Neuronal stem cell (in vitro differentiated cells): ENCODE measurements at regions not wholly inside any gene's neighbourhood (a gene's known extent, or its start where the extent isn't known, plus 50 kb on each side); places are given as distances from the start of the nearest gene placed in this dataset.

Experiments
- DNase-seq: peaks from one replicate; pipeline ENCODE4 v3.0.0-alpha.2; 2013; ENCODE audit warnings: low spot score
- H2AFZ ChIP-seq: one replicate; pipeline ENCODE4 v1.6.1; 2013; ENCODE audit warnings: mild to moderate bottlenecking, low read length, inconsistent platforms
- H2AK5ac ChIP-seq: 2 replicates; pipeline ENCODE4 v1.6.1; 2013; ENCODE audit warnings: low read depth, mild to moderate bottlenecking, inconsistent platforms, low read length, moderate library complexity, mixed read lengths
- H2BK120ac ChIP-seq: 2 replicates; pipeline ENCODE4 v1.6.1; 2013; ENCODE audit warnings: low read depth, mild to moderate bottlenecking, inconsistent platforms, low read length, moderate library complexity, mixed read lengths
- H2BK12ac ChIP-seq: one replicate; pipeline ENCODE4 v1.6.1; 2013; ENCODE audit warnings: low read length, inconsistent platforms
- H2BK15ac ChIP-seq: 2 replicates; pipeline ENCODE4 v1.6.1; 2013; ENCODE audit warnings: mild to moderate bottlenecking, low read length, inconsistent platforms, mixed read lengths
- H2BK5ac ChIP-seq: one replicate; pipeline ENCODE4 v1.6.1; 2013; ENCODE audit warnings: inconsistent platforms, mild to moderate bottlenecking, low read length, moderate library complexity
- H3K14ac ChIP-seq: one replicate; pipeline ENCODE4 v1.6.1; 2013; ENCODE audit warnings: low read length, inconsistent platforms
- H3K18ac ChIP-seq: 2 replicates; pipeline ENCODE4 v1.6.1; 2013; ENCODE audit warnings: low read length, inconsistent platforms
- H3K23ac ChIP-seq: 2 replicates; pipeline ENCODE4 v1.6.1; 2013; ENCODE audit warnings: low read depth, mild to moderate bottlenecking, mixed read lengths, low read length, inconsistent platforms; ENCODE audit not compliant: poor library complexity
- H3K27ac ChIP-seq: replicated peaks from 3 replicates; pipeline ENCODE4 v1.5.1; 2013; ENCODE audit warnings: low read length, inconsistent platforms
- H3K27me3 ChIP-seq, 3 experiments: 2 replicates each; pipeline ENCODE4 v1.6.1; 2013; ENCODE audit warnings: low read length in 3 of 3, mild to moderate bottlenecking in 2 of 3, inconsistent platforms in 1 of 3, low read depth in 1 of 3, mixed read lengths in 1 of 3, moderate library complexity in 1 of 3; ENCODE audit not compliant: control insufficient read depth in 3 of 3, insufficient read depth in 3 of 3
- H3K36me3 ChIP-seq, 2 donors: replicated peaks in 1 of 2; 2 replicates each; pipeline ENCODE4 v1.6.1; 2013; ENCODE audit warnings: low read length in 2 of 2; ENCODE audit not compliant: control insufficient read depth in 2 of 2, insufficient read depth in 2 of 2
- H3K4ac ChIP-seq: 2 replicates; pipeline ENCODE4 v1.6.1; 2013; ENCODE audit warnings: inconsistent platforms, mild to moderate bottlenecking, low read length, moderate library complexity
- H3K4me1 ChIP-seq, 2 donors: 1 replicate in 1 of 2; 2 replicates in 1 of 2; pipeline ENCODE4 v1.6.1; 2013; ENCODE audit warnings: low read length in 2 of 2, low read depth in 1 of 2; ENCODE audit not compliant: control insufficient read depth in 2 of 2, insufficient read depth in 1 of 2
- H3K4me2 ChIP-seq: one replicate; pipeline ENCODE4 v1.6.1; 2013; ENCODE audit warnings: mild to moderate bottlenecking, low read length, inconsistent platforms; ENCODE audit not compliant: insufficient read depth, poor library complexity, severe bottlenecking
- H3K4me3 ChIP-seq, 2 donors: 2 replicates each; pipeline ENCODE4 v1.5.1; 2013; ENCODE audit warnings: low read length in 2 of 2, mild to moderate bottlenecking in 2 of 2, inconsistent platforms in 1 of 2, moderate library complexity in 1 of 2
- H3K79me1 ChIP-seq: one replicate; pipeline ENCODE4 v1.6.1; 2013; ENCODE audit warnings: low read depth, mild to moderate bottlenecking, inconsistent platforms, low read length, moderate library complexity
- H3K9ac ChIP-seq: one replicate; pipeline ENCODE4 v1.6.1; 2013; ENCODE audit warnings: mild to moderate bottlenecking, low read depth, low read length, inconsistent platforms; ENCODE audit not compliant: poor library complexity
- H3K9me3 ChIP-seq, 2 donors: replicated peaks in 1 of 2; 2 replicates each; pipeline versions ENCODE3 to v1.6.1; 2013; ENCODE audit warnings: low read length in 2 of 2, mild to moderate bottlenecking in 2 of 2, inconsistent platforms in 1 of 2, low read depth in 1 of 2, mixed read lengths in 1 of 2, moderate library complexity in 1 of 2; ENCODE audit not compliant: control insufficient read depth in 2 of 2, insufficient read depth in 1 of 2
- H4K8ac ChIP-seq: one replicate; pipeline ENCODE4 v1.6.1; 2013; ENCODE audit warnings: low read depth, mild to moderate bottlenecking, inconsistent platforms, low read length, moderate library complexity
- H4K91ac ChIP-seq: one replicate; pipeline ENCODE4 v1.6.1; 2013; ENCODE audit warnings: low read length, low read depth, mild to moderate bottlenecking, inconsistent platforms; ENCODE audit not compliant: poor library complexity
- WGBS, 2 donors: extraction: QIAGEN DNeasy Blood & Tissue Kit; methylation state at CpG; one replicate each; pipeline ENCODE4 v1.1.7; 2013; ENCODE audit warnings: missing lambda C conversion rate in 2 of 2, mixed read lengths in 1 of 2; ENCODE audit not compliant: insufficient read length in 2 of 2, insufficient replicate concordance in 1 of 2; ENCODE audit errors: extremely low coverage in 2 of 2; 5-methylcytosine and 5-hydroxymethylcytosine counted together

DNA sequence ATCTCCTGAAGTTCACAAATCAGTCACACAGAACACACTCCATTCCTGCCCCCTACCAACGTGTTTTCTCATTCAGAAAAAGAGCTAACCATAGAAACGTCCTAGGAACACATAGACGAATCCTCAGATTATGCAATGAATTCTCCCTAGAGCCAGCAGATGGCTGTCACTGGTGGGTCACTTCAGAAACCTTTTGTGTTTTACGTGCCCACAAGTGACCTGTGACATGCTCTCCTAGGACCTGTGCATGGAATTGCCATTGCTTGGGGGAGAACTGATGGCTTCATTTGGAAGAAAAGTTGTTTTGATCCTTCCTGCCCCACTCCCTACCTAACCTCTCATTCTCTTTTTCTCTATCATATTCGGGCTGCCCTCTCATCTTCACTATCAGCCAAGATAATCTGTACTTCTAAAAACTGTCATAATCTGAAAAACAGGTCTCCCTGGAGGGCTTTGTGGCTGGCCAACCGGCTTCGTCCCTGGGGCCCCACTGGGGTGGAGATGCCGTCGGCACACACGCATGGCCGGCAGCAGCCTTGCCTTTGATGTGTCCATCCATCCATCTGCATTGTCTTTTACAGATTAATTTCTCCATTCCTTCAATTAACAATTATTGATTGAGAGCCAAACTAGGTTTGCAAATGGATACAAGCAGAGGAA, 144.1 kb upstream of the SERP2 start:
- Histone ChIP-seq H3K27ac (no peak overlapping the region), H2BK12ac (no peak overlapping the region)

DNA sequence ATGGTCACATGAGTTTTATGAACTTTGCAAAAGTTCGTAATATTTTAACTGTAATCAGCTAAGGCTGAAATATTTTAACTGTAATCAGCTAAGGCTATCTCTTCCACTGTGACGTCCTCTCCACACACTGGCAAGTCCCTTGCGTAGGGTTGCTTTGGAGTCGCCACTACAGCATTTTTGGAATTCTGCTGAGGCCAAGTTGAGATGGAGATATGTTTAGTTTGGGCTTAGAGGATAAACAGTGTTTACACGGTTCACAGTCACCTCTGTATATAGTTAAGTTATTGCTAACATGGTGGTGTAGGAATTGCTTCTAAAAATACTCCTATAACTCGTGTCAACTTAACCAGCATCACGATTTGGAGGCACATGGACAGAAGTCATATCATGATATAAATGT, 143.6 kb upstream of the SERP2 start:
- Histone ChIP-seq H2BK120ac (no peak overlapping the region), H3K27me3 (no peaks in the 10 kb centered on the region), H3K9me3 (peaks cover 0 to 2% of the 10 kb centered on the region in 2 donors), H3K79me1 (no peaks in the 10 kb centered on the region), H3K4me1 (peaks cover 2 to 7% of the 10 kb centered on the region in 2 donors), H2AK5ac (no peak overlapping the region), H3K23ac (no peak overlapping the region), H3K18ac (no peak overlapping the region), H2BK15ac (no peak overlapping the region), H2BK12ac (no peak overlapping the region), H4K91ac (no peak overlapping the region), H3K14ac (no peak overlapping the region), H3K4ac (no peak overlapping the region), H2AFZ (no peak overlapping the region), H3K4me2 (no peak overlapping the region), H3K27ac (no peak overlapping the region), H4K8ac (no peak overlapping the region), H3K36me3 (no peaks in the 10 kb centered on the region), H3K4me3 (no peak overlapping the region), H2BK5ac (no peak overlapping the region), H3K9ac (no peak overlapping the region)
- no peak for DNase-seq
- no CpG with 5 or more reads among the region's 7 CpGs for WGBS, 2 donors

More for the DNA sequence above, 144.1 kb upstream of the SERP2 start:
- Histone ChIP-seq H3K9ac (no peak overlapping the region), H2BK15ac (no peak overlapping the region), H3K18ac (no peak overlapping the region), H4K8ac (no peak overlapping the region), H2BK5ac (no peak overlapping the region), H3K4ac (no peak overlapping the region), H2AFZ (no peak overlapping the region), H2AK5ac (no peak overlapping the region), H3K79me1 (no peaks in the 10 kb centered on the region), H3K23ac (no peak overlapping the region), H3K14ac (no peak overlapping the region), H3K4me2 (no peak overlapping the region), H3K9me3 (peaks cover 0 to 2% of the 10 kb centered on the region in 2 donors), H2BK120ac (no peak overlapping the region), H3K36me3 (no peaks in the 10 kb centered on the region), H3K27me3 (no peaks in the 10 kb centered on the region), H3K4me3 (no peak overlapping the region), H3K4me1 (peaks cover 2 to 7% of the 10 kb centered on the region in 2 donors), H4K91ac (no peak overlapping the region)
- DNase-seq = no peak
- no CpG with 5 or more reads among the region's 11 CpGs for WGBS, 2 donors

DNA sequence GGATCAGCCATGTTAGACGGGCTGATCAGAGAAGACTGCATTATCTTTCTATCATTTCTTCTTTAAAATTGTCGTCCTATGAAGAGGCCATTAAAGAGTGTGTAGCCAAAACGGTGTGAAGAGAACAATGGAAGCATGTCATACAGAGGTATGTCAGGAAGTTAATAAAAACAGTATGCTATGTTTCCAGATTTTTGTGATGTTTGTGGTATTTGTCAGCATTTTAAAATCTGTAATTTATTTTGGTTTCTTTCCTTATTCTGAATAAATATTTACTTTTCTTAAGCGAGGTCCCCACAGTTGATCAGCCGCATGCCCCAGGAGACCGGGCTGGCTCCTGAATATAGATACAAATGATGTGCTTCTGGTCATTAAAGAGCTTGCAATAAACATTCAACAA, 142.9 kb upstream of the SERP2 start:
- peaks cover 2 to 7% of the 10 kb centered on the region in 2 donors for H3K4me1 ChIP-seq

DNA sequence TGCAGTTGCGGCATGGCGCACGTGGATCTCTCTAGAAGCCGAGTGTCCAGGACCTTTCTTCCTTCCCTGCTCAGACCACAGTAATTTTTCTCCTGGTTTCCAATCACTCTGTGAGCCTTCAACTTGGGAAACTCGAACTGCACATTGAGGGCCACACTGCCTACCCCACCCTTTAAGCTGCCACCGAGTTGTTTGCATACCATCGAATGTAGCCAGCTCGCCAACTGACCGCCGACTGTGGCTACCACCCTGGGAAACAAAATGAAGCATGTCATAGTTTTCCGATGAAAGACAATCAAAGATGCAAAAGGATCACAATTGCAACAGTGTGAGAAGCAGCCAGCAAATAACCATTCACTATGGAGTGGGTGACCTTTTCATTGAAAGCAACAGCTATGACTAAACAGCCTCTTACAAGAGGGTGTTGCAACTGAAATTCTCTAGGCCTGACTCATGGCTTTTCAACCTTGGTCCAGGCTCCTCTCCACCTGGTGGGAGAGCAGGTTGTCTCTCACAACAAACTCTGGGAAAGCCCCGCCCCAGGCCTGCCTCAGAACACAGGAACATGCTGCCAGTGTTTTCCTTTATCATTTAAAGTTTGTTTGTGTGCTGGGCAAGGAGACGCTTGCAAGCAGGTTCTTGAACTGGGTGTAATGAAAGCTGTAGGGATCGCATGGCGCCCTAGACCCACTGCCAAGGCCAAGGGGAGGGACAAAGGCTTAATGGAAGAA, 141.7 kb upstream of the SERP2 start:
- no peak overlapping the region for H2BK120ac ChIP-seq
- H2AFZ ChIP-seq = peak overlapping the region; percentile 71
- WGBS, 2 donors = no CpG with 5 or more reads among the region's 15 CpGs
- no peak overlapping the region for H4K91ac ChIP-seq
- no peak overlapping the region for H2BK5ac ChIP-seq
- no peak overlapping the region for H3K4me3 ChIP-seq
- DNase-seq = peak; percentile 9
- H2BK15ac ChIP-seq = no peak overlapping the region
- H3K4me1 ChIP-seq = peaks cover 2 to 7% of the 10 kb centered on the region in 2 donors
- H2BK12ac ChIP-seq = no peak overlapping the region
- no peak overlapping the region for H3K4ac ChIP-seq
- H3K27me3 ChIP-seq = no peaks in the 10 kb centered on the region
- no peaks in the 10 kb centered on the region for H3K79me1 ChIP-seq
- no peak overlapping the region for H4K8ac ChIP-seq
- no peak overlapping the region for H3K18ac ChIP-seq
- H3K36me3 ChIP-seq = no peaks in the 10 kb centered on the region
- no peak overlapping the region for H3K4me2 ChIP-seq
- no peak overlapping the region for H3K14ac ChIP-seq
- H3K9ac ChIP-seq = no peak overlapping the region
- no peak overlapping the region for H3K23ac ChIP-seq
- no peak overlapping the region for H2AK5ac ChIP-seq
- H3K9me3 ChIP-seq = peaks cover 0 to 2% of the 10 kb centered on the region in 2 donors
- peak overlapping the region; percentile 24 for H3K27ac ChIP-seq

More for the DNA sequence above, 142.9 kb upstream of the SERP2 start:
- H3K36me3 ChIP-seq = no peaks in the 10 kb centered on the region
- no peak overlapping the region for H4K8ac ChIP-seq
- H2BK120ac ChIP-seq = no peak overlapping the region
- no peak overlapping the region for H3K9ac ChIP-seq
- no peak overlapping the region for H3K14ac ChIP-seq
- H3K4me3 ChIP-seq = no peak overlapping the region
- WGBS, 2 donors = no CpG with 5 or more reads among the region's 6 CpGs
- no peak overlapping the region for H3K4me2 ChIP-seq
- no peak overlapping the region for H4K91ac ChIP-seq
- H2BK12ac ChIP-seq = no peak overlapping the region
- H3K27ac ChIP-seq = no peak overlapping the region
- no peak overlapping the region for H2BK15ac ChIP-seq
- DNase-seq = no peak
- H2BK5ac ChIP-seq = no peak overlapping the region
- H3K4ac ChIP-seq = no peak overlapping the region
- H2AK5ac ChIP-seq = no peak overlapping the region
- no peaks in the 10 kb centered on the region for H3K79me1 ChIP-seq
- no peaks in the 10 kb centered on the region for H3K27me3 ChIP-seq
- H3K18ac ChIP-seq = no peak overlapping the region
- H2AFZ ChIP-seq = no peak overlapping the region
- H3K9me3 ChIP-seq = peaks cover 0 to 2% of the 10 kb centered on the region in 2 donors
- H3K23ac ChIP-seq = no peak overlapping the region
